ENCODE measurements at regions not wholly inside any gene's neighbourhood (a gene's known extent, or its start where the extent isn't known, plus 50 kb on each side); places are given as distances from the start of the nearest gene placed in this dataset.

DNA sequence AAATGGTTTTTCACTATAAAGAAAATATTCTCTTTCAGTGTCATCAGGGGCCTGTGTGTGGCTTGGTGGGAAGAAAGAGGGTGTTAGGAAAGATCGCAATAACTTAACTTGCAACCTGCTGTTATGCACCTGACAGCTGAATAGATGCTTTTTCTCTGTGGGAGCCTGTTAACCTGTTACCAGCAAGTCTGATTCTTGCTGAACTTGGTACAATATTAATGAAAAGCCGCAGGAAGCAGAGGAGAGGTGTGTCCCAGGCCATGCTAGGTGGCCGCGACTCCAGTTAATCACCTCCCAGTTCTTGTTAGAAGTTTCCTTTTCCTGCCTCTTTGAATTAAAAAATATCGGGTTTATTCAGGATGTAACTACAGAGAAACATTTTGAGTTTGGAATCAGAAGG is 494.8 kb upstream of the AGA start:
- H3K9ac ChIP-seq (ENCODE audit: low read length): no peak overlapping the region
- H3K4me1 ChIP-seq (ENCODE audit: control insufficient read depth, insufficient read depth, low read length): no peaks in the 10 kb centered on the region
- no peak overlapping the region for H3K4me3 ChIP-seq (ENCODE audit: low read length)
- no peaks in the 10 kb centered on the region for H3K36me3 ChIP-seq (ENCODE audit: control insufficient read depth, insufficient read depth, low read length)
- H3K27me3 ChIP-seq (ENCODE audit: control insufficient read depth, insufficient read depth, low read length): no peaks in the 10 kb centered on the region
- H3K27ac ChIP-seq (ENCODE audit: low read depth, low read length): no peak overlapping the region

DNA sequence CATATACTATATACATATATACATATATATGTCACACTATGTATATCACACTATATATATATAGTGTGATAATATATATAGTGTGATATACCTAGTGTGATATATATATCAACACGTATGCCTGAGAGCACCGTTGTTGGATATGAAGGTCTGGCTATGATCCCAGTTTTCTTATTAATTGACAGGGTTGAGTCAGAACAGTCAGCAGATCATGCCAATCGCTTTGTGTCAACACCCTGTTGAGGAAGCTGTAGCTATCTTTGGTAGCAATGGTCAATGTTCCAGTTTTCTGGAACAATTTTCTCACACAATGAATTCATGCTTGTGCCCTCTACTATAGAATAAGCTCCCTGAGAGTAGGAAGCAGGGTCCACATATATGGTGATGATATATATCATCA is 496.0 kb upstream of the AGA start:
- H3K4me1 ChIP-seq (ENCODE audit: control insufficient read depth, insufficient read depth, low read length): no peaks in the 10 kb centered on the region
- no peak overlapping the region for H3K27ac ChIP-seq (ENCODE audit: low read depth, low read length)
- H3K36me3 ChIP-seq (ENCODE audit: control insufficient read depth, insufficient read depth, low read length): no peaks in the 10 kb centered on the region
- no peak overlapping the region for H3K9ac ChIP-seq (ENCODE audit: low read length)
- H3K4me3 ChIP-seq (ENCODE audit: low read length): no peak overlapping the region
- H3K27me3 ChIP-seq (ENCODE audit: control insufficient read depth, insufficient read depth, low read length): no peaks in the 10 kb centered on the region

DNA sequence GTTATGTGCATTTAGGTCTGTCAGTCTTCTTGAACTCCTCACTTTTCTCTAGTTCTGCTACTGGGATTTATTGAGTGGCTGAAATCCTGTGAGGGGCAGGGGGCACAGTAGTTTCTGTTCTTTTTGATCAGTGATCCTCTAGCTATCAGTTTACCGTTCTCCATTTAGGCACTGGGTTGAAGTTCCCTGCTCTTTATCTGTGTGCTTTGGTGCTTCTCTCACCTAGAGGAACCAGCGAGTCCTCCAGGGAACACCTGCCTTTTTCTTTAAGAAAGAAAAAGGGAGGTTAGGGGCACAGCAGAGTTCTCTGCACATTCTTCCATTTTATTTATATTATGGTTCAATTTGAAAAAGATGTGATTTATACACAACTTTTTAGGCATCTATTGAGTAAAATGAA is 503.0 kb upstream of the AGA start:
- H3K4me3 ChIP-seq (ENCODE audit: low read length): no peak overlapping the region
- no peaks in the 10 kb centered on the region for H3K27me3 ChIP-seq (ENCODE audit: control insufficient read depth, insufficient read depth, low read length)
- no peaks in the 10 kb centered on the region for H3K4me1 ChIP-seq (ENCODE audit: control insufficient read depth, insufficient read depth, low read length)
- H3K27ac ChIP-seq (ENCODE audit: low read depth, low read length): no peak overlapping the region
- H3K9ac ChIP-seq (ENCODE audit: low read length): no peak overlapping the region
- H3K36me3 ChIP-seq (ENCODE audit: control insufficient read depth, insufficient read depth, low read length): no peaks in the 10 kb centered on the region

DNA sequence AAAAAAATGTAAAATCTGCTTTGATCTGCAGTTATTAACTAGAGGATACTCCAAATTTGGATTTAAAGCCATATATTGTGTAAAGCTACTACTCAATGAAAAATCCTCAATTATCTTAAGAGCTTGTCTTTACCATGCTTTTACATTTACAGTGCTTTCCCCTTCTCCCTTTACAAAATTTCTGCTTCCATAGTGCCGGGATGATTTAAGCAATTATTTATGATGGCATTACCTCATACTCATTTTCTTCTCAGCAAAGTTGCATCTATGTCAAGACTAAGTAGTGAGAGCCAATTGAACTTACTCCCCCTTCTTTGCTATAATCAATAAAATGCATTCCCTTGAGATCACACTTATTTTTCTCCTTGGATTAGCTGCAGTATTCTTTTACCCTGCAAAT is 505.4 kb upstream of the AGA start:
- no peak overlapping the region for H3K9ac ChIP-seq (ENCODE audit: low read length)
- H3K4me1 ChIP-seq (ENCODE audit: control insufficient read depth, insufficient read depth, low read length): no peaks in the 10 kb centered on the region
- no peaks in the 10 kb centered on the region for H3K27me3 ChIP-seq (ENCODE audit: control insufficient read depth, insufficient read depth, low read length)
- no peaks in the 10 kb centered on the region for H3K36me3 ChIP-seq (ENCODE audit: control insufficient read depth, insufficient read depth, low read length)
- H3K27ac ChIP-seq (ENCODE audit: low read depth, low read length): no peak overlapping the region
- no peak overlapping the region for H3K4me3 ChIP-seq (ENCODE audit: low read length)

DNA sequence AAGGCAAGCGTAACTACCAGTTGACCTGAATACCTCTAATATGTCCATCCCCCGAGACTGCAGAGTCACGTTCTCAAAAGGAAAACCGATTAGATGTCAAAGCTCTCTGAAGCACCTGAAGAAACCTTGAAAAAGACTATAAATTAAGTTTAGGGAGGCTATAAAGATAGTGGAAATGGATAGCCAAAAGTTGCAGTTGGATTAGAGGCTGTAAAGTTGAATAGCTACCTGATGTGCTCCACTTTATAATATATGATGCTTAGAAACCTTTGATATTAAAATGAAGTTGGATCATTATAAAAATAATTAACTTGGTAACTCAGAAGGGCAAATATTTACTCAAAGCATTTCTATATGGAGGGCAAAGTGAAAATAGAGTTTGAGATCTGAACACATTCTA is 506.6 kb upstream of the AGA start:
- H3K4me3 ChIP-seq (ENCODE audit: low read length): no peak overlapping the region
- no peaks in the 10 kb centered on the region for H3K4me1 ChIP-seq (ENCODE audit: control insufficient read depth, insufficient read depth, low read length)
- H3K27me3 ChIP-seq (ENCODE audit: control insufficient read depth, insufficient read depth, low read length): no peaks in the 10 kb centered on the region
- H3K27ac ChIP-seq (ENCODE audit: low read depth, low read length): no peak overlapping the region
- no peak overlapping the region for H3K9ac ChIP-seq (ENCODE audit: low read length)
- H3K36me3 ChIP-seq (ENCODE audit: control insufficient read depth, insufficient read depth, low read length): no peaks in the 10 kb centered on the region

DNA sequence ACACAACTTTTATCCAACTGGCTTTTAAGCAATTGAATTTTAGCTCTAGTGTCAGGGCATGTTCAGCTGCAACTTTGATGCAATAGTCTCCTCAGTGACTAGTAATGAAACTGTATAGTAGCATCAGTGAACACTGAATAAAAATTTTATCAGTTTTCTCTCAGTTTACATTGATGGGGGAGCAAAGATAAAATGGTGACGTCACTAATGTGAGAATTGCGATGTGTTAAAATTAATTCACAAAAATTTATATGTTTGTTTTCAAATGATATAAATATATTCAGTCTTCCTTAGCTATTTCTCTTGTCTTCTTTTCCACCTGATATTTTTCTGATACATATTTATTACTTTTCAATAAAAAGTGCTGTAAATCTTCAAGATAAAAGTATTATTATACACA is 508.8 kb upstream of the AGA start:
- no peak overlapping the region for H3K9ac ChIP-seq (ENCODE audit: low read length)
- no peak overlapping the region for H3K27ac ChIP-seq (ENCODE audit: low read depth, low read length)
- no peak overlapping the region for H3K4me3 ChIP-seq (ENCODE audit: low read length)
- no peaks in the 10 kb centered on the region for H3K27me3 ChIP-seq (ENCODE audit: control insufficient read depth, insufficient read depth, low read length)
- no peaks in the 10 kb centered on the region for H3K4me1 ChIP-seq (ENCODE audit: control insufficient read depth, insufficient read depth, low read length)
- no peaks in the 10 kb centered on the region for H3K36me3 ChIP-seq (ENCODE audit: control insufficient read depth, insufficient read depth, low read length)

DNA sequence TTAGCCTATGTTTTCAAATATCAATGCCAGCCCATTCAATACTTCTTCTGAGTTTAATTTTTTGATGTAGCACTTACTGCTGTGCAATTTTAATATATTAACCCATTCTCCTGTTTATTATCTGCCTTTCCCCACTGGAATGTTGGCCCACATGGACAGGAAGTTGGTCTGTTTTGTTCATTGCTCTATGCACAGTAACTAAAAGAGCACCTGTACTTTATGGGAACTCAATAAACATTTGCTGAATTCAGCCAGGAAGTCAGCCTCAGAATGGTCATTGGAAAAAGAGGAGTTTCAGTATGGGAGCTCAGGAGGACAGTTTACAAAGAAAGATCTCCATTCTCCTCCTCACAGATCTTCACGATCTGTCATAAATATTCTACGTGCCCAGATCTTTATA is 510.5 kb upstream of the AGA start:
- Histone ChIP-seq H3K9ac (ENCODE audit: low read length) (no peak overlapping the region), H3K36me3 (ENCODE audit: control insufficient read depth, insufficient read depth, low read length) (no peaks in the 10 kb centered on the region), H3K4me3 (ENCODE audit: low read length) (no peak overlapping the region), H3K27ac (ENCODE audit: low read depth, low read length) (no peak overlapping the region), H3K27me3 (ENCODE audit: control insufficient read depth, insufficient read depth, low read length) (no peaks in the 10 kb centered on the region), H3K4me1 (ENCODE audit: control insufficient read depth, insufficient read depth, low read length) (no peaks in the 10 kb centered on the region)

DNA sequence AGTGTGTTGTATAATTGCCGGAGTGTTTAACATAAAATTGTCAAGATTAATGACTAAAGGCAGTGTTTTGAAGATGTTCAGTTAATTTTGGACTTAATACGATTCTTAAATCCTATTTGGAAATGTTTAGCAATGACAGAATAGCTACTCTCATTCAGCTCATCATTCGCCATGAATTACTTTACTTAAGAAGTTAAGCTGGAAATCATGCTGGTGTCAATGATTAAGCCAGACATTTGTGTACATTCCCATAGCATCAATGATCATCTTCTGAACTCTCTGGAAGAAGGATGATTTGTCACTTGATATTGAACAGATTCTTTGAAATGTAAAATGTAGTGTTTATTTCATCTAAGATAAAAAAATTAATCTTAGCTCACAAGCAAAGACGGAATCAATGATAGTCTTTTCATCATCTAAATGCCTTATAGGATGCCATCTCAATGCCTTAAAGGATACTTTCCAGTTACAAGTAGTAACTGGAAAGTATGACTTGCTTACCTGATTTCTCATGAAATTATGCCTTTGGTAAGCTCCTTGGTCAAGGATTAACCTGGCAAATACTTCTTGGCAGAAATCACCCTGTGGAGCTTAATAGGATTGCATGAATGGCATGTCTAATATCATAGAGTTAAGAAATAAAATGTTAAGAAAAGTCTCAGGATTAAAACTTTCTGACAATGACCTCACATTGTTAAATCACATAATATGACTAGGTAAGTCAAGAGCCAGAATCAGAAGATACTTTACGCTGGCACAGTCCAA is 515.5 kb upstream of the AGA start:
- H3K4me3 ChIP-seq (ENCODE audit: low read length): no peak overlapping the region
- no peaks in the 10 kb centered on the region for H3K27me3 ChIP-seq (ENCODE audit: control insufficient read depth, insufficient read depth, low read length)
- no peaks in the 10 kb centered on the region for H3K4me1 ChIP-seq (ENCODE audit: control insufficient read depth, insufficient read depth, low read length)
- H3K36me3 ChIP-seq (ENCODE audit: control insufficient read depth, insufficient read depth, low read length): no peaks in the 10 kb centered on the region
- H3K9ac ChIP-seq (ENCODE audit: low read length): no peak overlapping the region
- H3K27ac ChIP-seq (ENCODE audit: low read depth, low read length): no peak overlapping the region

DNA sequence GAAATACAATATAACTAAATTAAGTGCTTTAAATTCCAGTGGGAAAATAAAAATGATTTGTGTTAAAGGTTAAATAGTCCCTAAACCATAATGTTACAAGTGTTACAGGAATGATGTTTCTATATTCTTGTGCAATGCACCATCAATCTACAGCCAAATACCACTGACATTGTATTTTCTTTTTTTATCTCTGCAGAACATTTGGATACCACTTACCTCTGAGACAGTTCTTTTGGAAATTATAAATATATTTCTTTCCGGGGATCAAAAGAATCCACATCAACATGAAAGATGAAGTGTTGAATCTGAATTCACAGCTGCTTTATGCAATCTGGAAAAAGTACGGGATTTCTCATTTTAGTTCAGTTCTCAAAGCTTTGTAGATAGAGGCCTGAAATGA is 518.3 kb upstream of the AGA start:
- Histone ChIP-seq H3K27ac (ENCODE audit: low read depth, low read length) (no peak overlapping the region), H3K4me1 (ENCODE audit: control insufficient read depth, insufficient read depth, low read length) (no peaks in the 10 kb centered on the region), H3K36me3 (ENCODE audit: control insufficient read depth, insufficient read depth, low read length) (no peaks in the 10 kb centered on the region), H3K27me3 (ENCODE audit: control insufficient read depth, insufficient read depth, low read length) (no peaks in the 10 kb centered on the region), H3K4me3 (ENCODE audit: low read length) (no peak overlapping the region), H3K9ac (ENCODE audit: low read length) (no peak overlapping the region)

DNA sequence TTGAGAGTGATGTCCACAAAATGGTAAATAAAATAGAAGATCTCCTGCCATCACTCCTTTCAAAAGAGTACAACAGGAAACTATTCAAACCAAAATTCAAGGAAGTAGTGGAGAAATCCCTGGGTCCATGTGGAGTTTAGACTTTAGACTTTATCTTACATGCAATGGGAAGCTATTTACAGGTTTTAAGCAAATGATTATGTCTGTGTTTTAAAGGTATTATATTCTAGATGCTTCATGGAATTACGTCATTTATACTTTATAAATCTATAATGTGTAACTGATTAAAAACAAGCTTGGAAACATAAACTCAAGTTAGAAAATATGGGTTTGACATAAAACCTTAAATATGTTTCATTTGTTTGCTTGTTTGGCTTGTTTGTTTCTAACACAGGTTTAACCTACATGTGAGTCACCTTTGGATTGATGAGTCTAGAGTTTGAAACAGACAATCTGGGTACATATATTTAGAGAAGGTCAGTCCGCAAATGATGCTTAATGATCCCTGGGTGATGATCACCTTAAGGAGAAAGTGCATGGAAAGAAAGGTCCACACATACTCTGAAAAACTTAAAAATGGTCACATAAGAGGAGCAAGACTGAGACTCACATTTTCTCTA is 519.6 kb upstream of the AGA start:
- Histone ChIP-seq H3K4me3 (ENCODE audit: low read length) (no peak overlapping the region), H3K36me3 (ENCODE audit: control insufficient read depth, insufficient read depth, low read length) (no peaks in the 10 kb centered on the region), H3K27me3 (ENCODE audit: control insufficient read depth, insufficient read depth, low read length) (no peaks in the 10 kb centered on the region), H3K9ac (ENCODE audit: low read length) (no peak overlapping the region), H3K27ac (ENCODE audit: low read depth, low read length) (no peak overlapping the region), H3K4me1 (ENCODE audit: control insufficient read depth, insufficient read depth, low read length) (no peaks in the 10 kb centered on the region)

DNA sequence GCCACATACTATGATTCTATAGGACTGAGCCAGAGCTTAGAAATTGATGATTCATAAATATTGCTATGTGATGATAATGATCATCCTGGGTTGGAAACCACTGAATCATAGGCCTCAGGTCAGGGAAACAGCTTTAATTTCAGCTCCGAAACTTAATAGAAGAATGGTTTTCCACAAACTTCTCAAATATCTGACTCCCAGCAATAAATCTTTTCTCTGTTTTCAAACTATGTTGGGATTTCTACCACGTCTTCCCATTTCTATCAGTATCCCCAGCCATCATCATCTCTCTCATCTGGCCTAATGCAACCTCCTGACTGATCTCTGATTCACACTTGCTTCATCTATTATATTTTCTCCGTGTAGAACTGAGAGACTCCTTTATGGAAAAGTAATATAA is 521.8 kb upstream of the AGA start:
- H3K9ac ChIP-seq (ENCODE audit: low read length): no peak overlapping the region
- no peaks in the 10 kb centered on the region for H3K36me3 ChIP-seq (ENCODE audit: control insufficient read depth, insufficient read depth, low read length)
- no peak overlapping the region for H3K4me3 ChIP-seq (ENCODE audit: low read length)
- H3K27ac ChIP-seq (ENCODE audit: low read depth, low read length): no peak overlapping the region
- H3K4me1 ChIP-seq (ENCODE audit: control insufficient read depth, insufficient read depth, low read length): no peaks in the 10 kb centered on the region
- H3K27me3 ChIP-seq (ENCODE audit: control insufficient read depth, insufficient read depth, low read length): no peaks in the 10 kb centered on the region

DNA sequence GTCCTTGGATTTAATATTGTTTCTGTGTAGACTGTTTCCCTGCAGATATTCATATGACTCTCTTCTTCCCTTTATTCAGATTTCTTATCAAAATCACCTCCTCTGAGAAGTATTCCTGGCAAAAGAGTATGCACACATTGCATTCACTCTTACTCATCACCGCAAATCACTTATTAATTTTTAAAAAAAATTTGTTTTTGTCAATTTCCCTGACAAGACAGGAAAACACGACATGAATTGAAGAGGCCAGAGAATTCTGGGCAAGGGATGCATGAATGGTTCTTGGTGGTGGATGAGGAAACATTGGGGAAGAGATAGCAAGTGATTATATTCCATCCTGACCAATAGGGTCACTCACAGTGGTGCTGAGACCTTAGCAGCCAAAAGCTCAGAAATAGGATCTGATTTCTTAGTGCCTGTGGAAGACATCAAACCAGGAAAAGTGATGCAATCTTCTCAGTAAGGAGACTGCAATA is 522.5 kb upstream of the AGA start:
- Histone ChIP-seq H3K4me1 (ENCODE audit: control insufficient read depth, insufficient read depth, low read length) (no peaks in the 10 kb centered on the region), H3K4me3 (ENCODE audit: low read length) (no peak overlapping the region), H3K27ac (ENCODE audit: low read depth, low read length) (no peak overlapping the region), H3K9ac (ENCODE audit: low read length) (no peak overlapping the region), H3K36me3 (ENCODE audit: control insufficient read depth, insufficient read depth, low read length) (no peaks in the 10 kb centered on the region), H3K27me3 (ENCODE audit: control insufficient read depth, insufficient read depth, low read length) (no peaks in the 10 kb centered on the region)

DNA sequence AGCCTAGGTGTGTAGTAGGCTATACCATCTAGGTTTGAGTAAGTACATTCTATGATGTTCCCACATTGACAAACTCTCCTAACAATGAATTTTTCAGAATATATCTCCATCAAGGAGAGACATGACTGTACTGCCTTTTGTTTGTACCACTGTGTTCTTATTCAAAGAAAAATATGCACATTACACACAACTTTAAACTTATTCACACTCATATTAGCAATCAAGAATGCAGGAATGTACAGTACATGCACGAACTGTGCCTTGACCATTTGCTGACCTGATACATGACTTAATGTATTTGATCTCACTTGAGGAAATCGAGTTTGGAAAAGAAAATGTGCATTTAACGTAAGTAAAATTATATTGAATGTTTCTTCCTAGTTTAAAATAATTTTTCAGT is 525.1 kb upstream of the AGA start:
- Histone ChIP-seq H3K27me3 (ENCODE audit: control insufficient read depth, insufficient read depth, low read length) (no peaks in the 10 kb centered on the region), H3K4me3 (ENCODE audit: low read length) (no peak overlapping the region), H3K36me3 (ENCODE audit: control insufficient read depth, insufficient read depth, low read length) (no peaks in the 10 kb centered on the region), H3K4me1 (ENCODE audit: control insufficient read depth, insufficient read depth, low read length) (no peaks in the 10 kb centered on the region), H3K9ac (ENCODE audit: low read length) (no peak overlapping the region), H3K27ac (ENCODE audit: low read depth, low read length) (no peak overlapping the region)
